Heart right ventricle (tissue), 16 donors: ENCODE measurements at regions not wholly inside any gene's neighbourhood (a gene's known extent, or its start where the extent isn't known, plus 50 kb on each side); places are given as distances from the start of the nearest gene placed in this dataset.

Source experiments
- ATAC-seq, 8 donors: fragments of 200-7000 bp; cut with Tn5 transposase; one replicate each; pipeline ENCODE4 v1.9.1; 2020; ENCODE audit warnings: mild to moderate bottlenecking in 8 of 8, moderate library complexity in 8 of 8, moderate number of reproducible peaks in 1 of 8
- DNase-seq, 2 donors: peaks; one replicate each; pipeline ENCODE4 v3.0.0-alpha.2; 2020
- H3K27ac ChIP-seq, 10 donors: fragments of 200-600 bp; sonication (generic) in 2 of 10; one replicate each; pipeline versions ENCODE4 v1.5.0 to v1.8.0; 2020 to 2022; ENCODE audit warnings: mild to moderate bottlenecking in 3 of 10
- H3K27me3 ChIP-seq, 7 donors: fragments of 200-600 bp; one replicate each; pipeline ENCODE4 v1.8.0; 2021 to 2022; ENCODE audit warnings: mild to moderate bottlenecking in 2 of 7
- H3K36me3 ChIP-seq, 9 donors: fragments of 200-600 bp; sonication (generic) in 1 of 9; one replicate each; pipeline versions ENCODE4 v1.5.0 to v1.8.0; 2020 to 2022; ENCODE audit warnings: mild to moderate bottlenecking in 2 of 9
- H3K4me1 ChIP-seq, 9 donors: fragments of 200-600 bp; sonication (generic) in 1 of 9; one replicate each; pipeline versions ENCODE4 v1.5.0 to v1.8.0; 2020 to 2022; ENCODE audit warnings: mild to moderate bottlenecking in 4 of 9
- H3K4me3 ChIP-seq, 10 donors: fragments of 200-600 bp; sonication (generic) in 2 of 10; one replicate each; pipeline versions ENCODE4 v1.5.0 to v1.8.0; 2020 to 2022; ENCODE audit warnings: mild to moderate bottlenecking in 7 of 10, moderate library complexity in 2 of 10
- H3K9me3 ChIP-seq, 11 donors: fragments of 200-600 bp in 10 of 11; sonication (generic) in 2 of 11; one replicate each; pipeline versions ENCODE4 v1.5.0 to v1.8.0; 2013 to 2022; ENCODE audit warnings: mild to moderate bottlenecking in 2 of 11, control low read depth in 1 of 11, moderate library complexity in 1 of 11
- CTCF ChIP-seq, 9 donors: fragments of 200-600 bp; sonication (generic) in 2 of 9; IDR thresholded peaks; one replicate each; pipeline versions ENCODE4 v1.5.0 to v1.8.0; 2021 to 2022; ENCODE audit warnings: antibody characterized with exemption in 9 of 9, mild to moderate bottlenecking in 5 of 9, moderate library complexity in 1 of 9
- WGBS, 2 donors: extraction: QIAGEN DNeasy Blood & Tissue Kit; methylation state at CpG; one replicate each; pipeline ENCODE4 v1.1.7; 2013; ENCODE audit warnings: inconsistent platforms in 1 of 2; 5-methylcytosine and 5-hydroxymethylcytosine counted together
- intact Hi-C, 10 donors: fragments of 100-400 bp; cut with DNase I; formaldehyde crosslinking; loops; one replicate each; pipeline versions ENCODE4 v1.11.1 to v1.14.2; 2022
- donor health status: Arrhythmogenic right ventricular cardiomyopathy.
- donor health status: ischemic (EF 13 %, LVEDD 7.1; RV severe dilation, severe dysfunction).
- donor health status: healthy with polysubstance abuse.
- donor health status: DM: no; HTN: yes; CAD: no.
- donor health status: DM: no; HTN: no; CAD: no.
- donor health status: ischemic (EF 25% LVEDD 6.9; RV normal size, moderate dysfunction).
- donor health status: ischemic (EF 25% LVEDD 5.7; RV mildly dilated, moderate dysfunction).
- donor health status: healthy.
- donor health status: DM: yes; HTN: yes; CAD: no.
- donor health status: Ischemic cardiomyopathy.
- donor health status: ischemic (EF 35%, LVEDD 5.7; RV mildly dilated, moderate dysfunction).
- donor health status: nonischemic (EF 11% LVEDD 7.7; RV severe dilation, severe dysfunction).
- donor health status: DM: yes; HTN: yes; CAD: no.
- donor health status: PGD.
- donor health status: ischemic (EF 29% LVEDD 5.4; RV normal size, mild dysfunction).
- donor health status: nonischemic (EF 23%, LVEDD 6.1; RV moderate dilation, normal function).

- peaks cover 0 to 78% (median 45%) of the 10 kb centered on the region in 7 donors for H3K27me3 ChIP-seq
- no peaks in the 10 kb centered on the region for H3K9me3 ChIP-seq
- DNase-seq = no peak
- no peak for ATAC-seq
- TF ChIP-seq CTCF (IDR thresholded peaks at IDR 0.05) = no peak
- no peaks in the 10 kb centered on the region for H3K36me3 ChIP-seq
- H3K4me1 ChIP-seq = peaks cover 0 to 9% (median 5%) of the 10 kb centered on the region in 9 donors
- intact Hi-C loops = loop anchor here in 8 of 10 donors (5.0 to 10.0 kb wide), 3 partner anchors 541 to 549 kb away; no protein-coding TSS in a partner anchor
- H3K27ac ChIP-seq = no peak overlapping the region
- H3K4me3 ChIP-seq = no peak overlapping the region
- 60 to 65% methylated on average over 14 of the region's 14 CpGs for WGBS, 2 donors
These were observed 76.1 kb upstream of the KCNMA1 start for GRCh38 chr10:77713521-77714280.

- H3K27me3 ChIP-seq = peaks cover 0 to 70% (median 44%) of the 10 kb centered on the region in 7 donors
- H3K4me3 ChIP-seq = no peak overlapping the region
- no peak for ATAC-seq
- peaks cover 0 to 9% (median 5%) of the 10 kb centered on the region in 9 donors for H3K4me1 ChIP-seq
- WGBS, 2 donors = 95 to 98% methylated on average over 1 of the region's 1 CpG
- TF ChIP-seq CTCF (IDR thresholded peaks at IDR 0.05) = no peak
- intact Hi-C loops = loop anchor here in 8 of 10 donors (5.0 to 10.0 kb wide), 3 partner anchors 540 to 547 kb away; no protein-coding TSS in a partner anchor
- no peaks in the 10 kb centered on the region for H3K36me3 ChIP-seq
- no peak for DNase-seq
- no peak overlapping the region for H3K27ac ChIP-seq
- H3K9me3 ChIP-seq = no peaks in the 10 kb centered on the region
These were observed 74.6 kb upstream of the KCNMA1 start for GRCh38 chr10:77712207-77712606.

GRCh38 chr10:77711683-77712049 is 74.1 kb upstream of the KCNMA1 start:
- Histone ChIP-seq H3K4me3 (peak overlapping the region in 3 of 10 donors; percentile 44 to 51 (median 51)), H3K36me3 (no peaks in the 10 kb centered on the region), H3K27ac (no peak overlapping the region), H3K9me3 (no peaks in the 10 kb centered on the region), H3K4me1 (peaks cover 0 to 9% (median 5%) of the 10 kb centered on the region in 9 donors), H3K27me3 (peaks cover 0 to 70% (median 45%) of the 10 kb centered on the region in 7 donors)
- WGBS, 2 donors = 41 to 43% methylated on average over 9 of the region's 9 CpGs
- no peak for DNase-seq
- intact Hi-C loops = loop anchor here in 9 of 10 donors (2.0 to 10.0 kb wide), 4 partner anchors 537 to 547 kb away; no protein-coding TSS in a partner anchor
- ATAC-seq = no peak
- TF ChIP-seq CTCF (IDR thresholded peaks at IDR 0.05) = peak in 3 of 9 donors; percentile 26 to 41 (median 28)

- intact Hi-C loops = loop anchor here in 9 of 10 donors (2.0 to 10.0 kb wide), 4 partner anchors 536 to 546 kb away; no protein-coding TSS in a partner anchor
- peak; percentile 59 to 82 for DNase-seq
- Histone ChIP-seq H3K36me3 (no peaks in the 10 kb centered on the region), H3K27me3 (peaks cover 0 to 70% (median 45%) of the 10 kb centered on the region in 7 donors), H3K9me3 (no peaks in the 10 kb centered on the region), H3K4me3 (peak overlapping the region in 9 of 10 donors; percentile 31 to 52 (median 46)), H3K27ac (no peak overlapping the region), H3K4me1 (peaks cover 0 to 9% (median 5%) of the 10 kb centered on the region in 9 donors)
- ATAC-seq = peak; percentile 92 to 96 (median 93)
- peak; percentile 91 to 99 (median 95) for TF ChIP-seq CTCF (IDR thresholded peaks at IDR 0.05)
- WGBS, 2 donors = 9 to 11% methylated on average over 47 to 51 of the region's 51 CpGs
These were observed 73.4 kb upstream of the KCNMA1 start for GRCh38 chr10:77710759-77711682.
